Neural cell (in vitro differentiated cells): ENCODE measurements at regions not wholly inside any gene's neighbourhood (a gene's known extent, or its start where the extent isn't known, plus 50 kb on each side); places are given as distances from the start of the nearest gene placed in this dataset.

Experiments
- MXI1 ChIP-seq: fragments of 450-650 bp; conservative IDR thresholded peaks from 2 replicates; pipeline ENCODE4 v1.6.1; 2014; ENCODE audit warnings: antibody characterized with exemption, mild to moderate bottlenecking; ENCODE audit not compliant: poor library complexity, severe bottlenecking
- POLR2AphosphoS5 ChIP-seq: IDR thresholded peaks from 2 replicates; pipeline ENCODE4 v1.6.1; 2012

GRCh38 chr6:1504465-1504864, 105.2 kb upstream of the FOXC1 start:
- TF ChIP-seq MXI1 (no peak), POLR2AphosphoS5 (no peak)
